Prostate gland (tissue), 2 donors: ENCODE measurements at regions not wholly inside any gene's neighbourhood (a gene's known extent, or its start where the extent isn't known, plus 50 kb on each side); places are given as distances from the start of the nearest gene placed in this dataset.

Source experiments
- DNase-seq: peaks from one replicate; pipeline ENCODE4 v3.0.0-alpha.2; 2019; ENCODE audit warnings: low spot score
- H3K27ac ChIP-seq, 2 donors: fragments of 200-600 bp; sonication (generic); 2 replicates each; pipeline ENCODE4 v1.5.1; 2017 to 2019
- H3K27me3 ChIP-seq: fragments of 200-600 bp; sonication (generic); replicated peaks from 2 replicates; pipeline ENCODE4 v1.5.1; 2019; ENCODE audit not compliant: insufficient read depth
- H3K36me3 ChIP-seq, 2 donors: fragments of 200-600 bp; sonication (generic); 1 replicate in 1 of 2; 2 replicates in 1 of 2; pipeline versions ENCODE4 v1.5.1 to v1.8.1; 2017 to 2019
- H3K4me1 ChIP-seq: fragments of 200-600 bp; sonication (generic); replicated peaks from 2 replicates; pipeline ENCODE4 v1.5.1; 2019
- H3K4me3 ChIP-seq, 2 donors: fragments of 200-600 bp; sonication (generic); 2 replicates each; pipeline ENCODE4 v1.5.1; 2017 to 2019
- H3K9me3 ChIP-seq: fragments of 200-600 bp; sonication (generic); 2 replicates; pipeline ENCODE4 v1.5.1; 2017
- POLR2A ChIP-seq: fragments of 450-650 bp; IDR thresholded peaks from one replicate; pipeline ENCODE4 v1.6.1; 2016; ENCODE audit warnings: antibody characterized with exemption, mild to moderate bottlenecking
- POLR2AphosphoS5 ChIP-seq: sonication (generic); formaldehyde crosslinking; IDR thresholded peaks from one replicate; pipeline ENCODE4 v1.6.1; 2017; ENCODE audit warnings: antibody characterized with exemption
- WGBS: methylation state at CpG from one replicate; pipeline ENCODE4 v1.1.5; 2018; 5-methylcytosine and 5-hydroxymethylcytosine counted together
- intact Hi-C: fragments of 100-400 bp; cut with DNase I; formaldehyde crosslinking; loops from one replicate; pipeline ENCODE4 v1.14.2; 2022
- TF ChIP-seq, protein P1 (sequence below), 4 experiments: fragments of 200-600 bp in 2 of 4; fragments of 450-650 bp in 2 of 4; sonication (generic) in 2 of 4; IDR thresholded peaks; 1 replicate in 3 of 4; 2 replicates in 1 of 4; pipeline ENCODE4 v1.5.1; 2016 to 2019; ENCODE audit warnings: antibody characterized with exemption in 4 of 4, mild to moderate bottlenecking in 2 of 4, moderate library complexity in 2 of 4

DNA sequence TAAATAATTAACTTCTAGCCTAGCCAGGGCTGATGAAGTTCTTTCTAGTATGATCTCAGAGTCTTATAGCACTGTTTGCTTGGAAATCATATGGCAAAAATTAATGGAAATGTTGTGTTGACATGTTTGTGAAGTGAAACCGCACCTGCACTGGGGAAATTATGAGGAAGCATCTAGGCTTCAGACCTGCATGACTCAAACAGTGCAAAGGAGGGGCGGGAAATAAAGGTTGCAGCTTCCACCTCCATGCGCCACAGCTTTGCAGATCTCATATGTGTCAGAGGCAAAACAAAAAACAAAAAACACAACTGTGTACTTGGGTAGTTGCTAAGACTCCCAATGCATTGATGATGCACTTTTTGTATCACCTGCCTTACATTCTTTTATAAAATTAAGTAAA, 1080.6 kb downstream of the PLA2G4A start:
- H3K4me1 ChIP-seq: no peaks in the 10 kb centered on the region
- TF ChIP-seq POLR2A (no peak), POLR2AphosphoS5 (no peak)
- TF ChIP-seq, protein P1, sequence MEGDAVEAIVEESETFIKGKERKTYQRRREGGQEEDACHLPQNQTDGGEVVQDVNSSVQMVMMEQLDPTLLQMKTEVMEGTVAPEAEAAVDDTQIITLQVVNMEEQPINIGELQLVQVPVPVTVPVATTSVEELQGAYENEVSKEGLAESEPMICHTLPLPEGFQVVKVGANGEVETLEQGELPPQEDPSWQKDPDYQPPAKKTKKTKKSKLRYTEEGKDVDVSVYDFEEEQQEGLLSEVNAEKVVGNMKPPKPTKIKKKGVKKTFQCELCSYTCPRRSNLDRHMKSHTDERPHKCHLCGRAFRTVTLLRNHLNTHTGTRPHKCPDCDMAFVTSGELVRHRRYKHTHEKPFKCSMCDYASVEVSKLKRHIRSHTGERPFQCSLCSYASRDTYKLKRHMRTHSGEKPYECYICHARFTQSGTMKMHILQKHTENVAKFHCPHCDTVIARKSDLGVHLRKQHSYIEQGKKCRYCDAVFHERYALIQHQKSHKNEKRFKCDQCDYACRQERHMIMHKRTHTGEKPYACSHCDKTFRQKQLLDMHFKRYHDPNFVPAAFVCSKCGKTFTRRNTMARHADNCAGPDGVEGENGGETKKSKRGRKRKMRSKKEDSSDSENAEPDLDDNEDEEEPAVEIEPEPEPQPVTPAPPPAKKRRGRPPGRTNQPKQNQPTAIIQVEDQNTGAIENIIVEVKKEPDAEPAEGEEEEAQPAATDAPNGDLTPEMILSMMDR (IDR thresholded peaks at IDR 0.05): no peak
- H3K4me3 ChIP-seq: no peak overlapping the region
- no peaks in the 10 kb centered on the region for H3K27me3 ChIP-seq
- intact Hi-C loops: no loop called here
- no peak overlapping the region for H3K27ac ChIP-seq
- 76% methylated on average over 3 of the region's 3 CpGs for WGBS
- no peaks in the 10 kb centered on the region for H3K36me3 ChIP-seq
- DNase-seq: no peak
- H3K9me3 ChIP-seq: no peaks in the 10 kb centered on the region

DNA sequence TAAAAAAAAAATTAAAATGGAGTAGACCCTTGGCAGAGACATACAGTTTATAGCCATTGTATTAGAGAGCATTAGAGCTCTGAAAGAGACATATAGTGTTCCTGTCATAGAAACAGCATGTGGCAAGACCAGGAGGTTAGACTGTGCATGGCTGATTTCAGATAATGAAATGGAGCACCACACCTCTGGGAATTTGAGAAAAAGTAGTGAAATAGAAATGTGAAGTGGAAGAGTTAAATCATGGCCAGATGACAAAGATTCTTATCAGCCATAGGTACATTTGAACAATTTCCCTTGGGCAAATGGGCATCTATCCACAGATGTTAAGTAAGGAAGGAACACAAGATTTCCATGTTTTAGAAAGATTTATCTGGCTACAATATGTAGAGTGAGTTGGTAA, 1083.1 kb downstream of the PLA2G4A start:
- H3K4me3 ChIP-seq: no peak overlapping the region
- H3K9me3 ChIP-seq: no peaks in the 10 kb centered on the region
- DNase-seq: no peak
- intact Hi-C loops: no loop called here
- no peaks in the 10 kb centered on the region for H3K4me1 ChIP-seq
- no peak overlapping the region for H3K27ac ChIP-seq
- H3K27me3 ChIP-seq: no peaks in the 10 kb centered on the region
- no peaks in the 10 kb centered on the region for H3K36me3 ChIP-seq
- TF ChIP-seq, protein P1 (IDR thresholded peaks at IDR 0.05): no peak
- TF ChIP-seq POLR2AphosphoS5: no peak
- no peak for TF ChIP-seq POLR2A

DNA sequence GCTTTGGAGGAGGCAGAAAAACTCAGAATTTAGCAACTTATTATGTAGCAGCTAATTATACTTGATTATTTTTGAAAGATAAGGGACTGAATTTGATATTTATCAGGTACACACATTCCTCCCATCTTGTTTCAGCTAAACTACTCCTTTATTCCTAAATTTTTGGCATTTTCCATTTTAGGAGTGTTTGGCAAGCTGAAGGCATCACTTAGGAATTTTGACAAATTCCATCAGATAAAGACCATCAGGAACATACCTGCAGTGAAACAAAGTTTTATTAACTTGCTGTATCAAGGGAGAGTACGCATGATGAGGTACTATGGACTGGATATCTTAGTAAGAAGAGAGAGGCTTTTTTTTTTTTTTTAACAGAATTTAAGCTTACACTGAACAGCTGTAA, 1092.2 kb downstream of the PLA2G4A start:
- intact Hi-C loops: no loop called here
- H3K4me1 ChIP-seq: no peaks in the 10 kb centered on the region
- no peak overlapping the region for H3K4me3 ChIP-seq
- H3K9me3 ChIP-seq: no peaks in the 10 kb centered on the region
- no peak overlapping the region for H3K27ac ChIP-seq
- DNase-seq: no peak
- 74% methylated on average over 1 of the region's 1 CpG for WGBS
- no peaks in the 10 kb centered on the region for H3K27me3 ChIP-seq
- no peak for TF ChIP-seq POLR2AphosphoS5
- TF ChIP-seq, protein P1 (IDR thresholded peaks at IDR 0.05): no peak
- no peak for TF ChIP-seq POLR2A
- no peaks in the 10 kb centered on the region for H3K36me3 ChIP-seq

DNA sequence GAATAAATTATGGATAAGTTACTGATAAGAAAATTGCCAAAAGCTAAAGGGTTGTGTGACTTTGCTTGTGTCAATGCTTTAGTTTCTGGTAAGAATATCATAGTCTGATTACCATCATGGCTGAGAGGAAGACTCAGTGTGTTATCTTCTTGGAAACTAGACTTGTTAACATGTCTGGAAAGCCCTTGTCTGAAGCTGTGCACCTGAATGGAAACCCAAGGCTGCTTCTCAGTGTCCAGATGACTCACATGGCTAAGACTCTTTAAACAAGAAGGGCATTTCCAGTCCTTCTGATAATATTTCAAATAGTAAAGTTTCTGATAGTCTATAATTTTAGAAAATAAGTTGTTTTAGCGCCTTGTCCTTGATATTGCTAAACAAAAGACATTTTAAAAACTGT, 1092.7 kb downstream of the PLA2G4A start:
- H3K27ac ChIP-seq: no peak overlapping the region
- H3K9me3 ChIP-seq: no peaks in the 10 kb centered on the region
- H3K4me3 ChIP-seq: no peak overlapping the region
- no peaks in the 10 kb centered on the region for H3K27me3 ChIP-seq
- 57% methylated on average over 1 of the region's 1 CpG for WGBS
- no peaks in the 10 kb centered on the region for H3K36me3 ChIP-seq
- TF ChIP-seq POLR2AphosphoS5 (no peak), POLR2A (no peak)
- TF ChIP-seq, protein P1 (IDR thresholded peaks at IDR 0.05): no peak
- H3K4me1 ChIP-seq: no peaks in the 10 kb centered on the region
- intact Hi-C loops: no loop called here
- DNase-seq: no peak

DNA sequence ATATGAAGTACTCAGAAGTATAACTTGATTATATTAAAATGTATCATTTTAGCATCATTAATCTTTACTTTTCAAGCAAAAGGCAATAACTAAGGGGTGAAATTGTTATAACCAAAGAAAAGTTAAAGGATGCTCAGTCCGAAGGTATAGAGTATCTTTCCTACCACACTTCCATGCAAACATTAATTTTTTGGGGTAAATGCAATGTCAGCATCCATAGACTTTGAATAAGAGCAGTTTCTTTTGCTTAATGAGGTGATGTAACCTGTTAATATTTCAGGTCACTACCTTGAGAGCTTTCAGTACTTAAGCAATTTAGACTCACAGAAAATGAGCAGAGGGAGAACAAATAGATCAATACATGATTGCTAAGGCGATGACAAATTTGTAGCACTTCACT, 1093.5 kb downstream of the PLA2G4A start:
- Histone ChIP-seq H3K27ac (no peak overlapping the region), H3K4me1 (no peaks in the 10 kb centered on the region), H3K9me3 (no peaks in the 10 kb centered on the region), H3K4me3 (no peak overlapping the region), H3K36me3 (no peaks in the 10 kb centered on the region), H3K27me3 (no peaks in the 10 kb centered on the region)
- no peak for DNase-seq
- intact Hi-C loops: no loop called here
- TF ChIP-seq POLR2A (no peak), POLR2AphosphoS5 (no peak)
- TF ChIP-seq, protein P1 (IDR thresholded peaks at IDR 0.05): no peak
- 94% methylated on average over 2 of the region's 2 CpGs for WGBS
